B cell (primary cell): ENCODE measurements at regions not wholly inside any gene's neighbourhood (a gene's known extent, or its start where the extent isn't known, plus 50 kb on each side); places are given as distances from the start of the nearest gene placed in this dataset.
"Not testable (repeated sequence)": the region's sequence is repeated elsewhere in the genome, so short reads cannot be mapped to it uniquely, and the experiment has no call there.

ENCODE experiments used
- EZH2 ChIP-seq: IDR thresholded peaks from 2 replicates; pipeline ENCODE4 v1.6.1; 2012; ENCODE audit warnings: borderline replicate concordance, low read depth, mild to moderate bottlenecking, moderate library complexity, low read length; ENCODE audit not compliant: insufficient read depth, poor library complexity, severe bottlenecking
- TF ChIP-seq, protein P1 (sequence below): fragments of 200-600 bp; IDR thresholded peaks from one replicate; pipeline ENCODE4 v1.8.0; 2022; ENCODE audit warnings: antibody characterized with exemption, mild to moderate bottlenecking

- TF ChIP-seq, protein P1, sequence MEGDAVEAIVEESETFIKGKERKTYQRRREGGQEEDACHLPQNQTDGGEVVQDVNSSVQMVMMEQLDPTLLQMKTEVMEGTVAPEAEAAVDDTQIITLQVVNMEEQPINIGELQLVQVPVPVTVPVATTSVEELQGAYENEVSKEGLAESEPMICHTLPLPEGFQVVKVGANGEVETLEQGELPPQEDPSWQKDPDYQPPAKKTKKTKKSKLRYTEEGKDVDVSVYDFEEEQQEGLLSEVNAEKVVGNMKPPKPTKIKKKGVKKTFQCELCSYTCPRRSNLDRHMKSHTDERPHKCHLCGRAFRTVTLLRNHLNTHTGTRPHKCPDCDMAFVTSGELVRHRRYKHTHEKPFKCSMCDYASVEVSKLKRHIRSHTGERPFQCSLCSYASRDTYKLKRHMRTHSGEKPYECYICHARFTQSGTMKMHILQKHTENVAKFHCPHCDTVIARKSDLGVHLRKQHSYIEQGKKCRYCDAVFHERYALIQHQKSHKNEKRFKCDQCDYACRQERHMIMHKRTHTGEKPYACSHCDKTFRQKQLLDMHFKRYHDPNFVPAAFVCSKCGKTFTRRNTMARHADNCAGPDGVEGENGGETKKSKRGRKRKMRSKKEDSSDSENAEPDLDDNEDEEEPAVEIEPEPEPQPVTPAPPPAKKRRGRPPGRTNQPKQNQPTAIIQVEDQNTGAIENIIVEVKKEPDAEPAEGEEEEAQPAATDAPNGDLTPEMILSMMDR, result not testable (repeated sequence)
- not testable (repeated sequence) for TF ChIP-seq EZH2
Observed at GRCh38 chr1:166684669-166685068, 154.6 kb upstream of the POGK start.
